ENCODE measurements at regions not wholly inside any gene's neighbourhood (a gene's known extent, or its start where the extent isn't known, plus 50 kb on each side); places are given as distances from the start of the nearest gene placed in this dataset.
A peak's percentile ranks its signal among the peaks of the same experiment; 100 is the strongest.
"Not testable (repeated sequence)": the region's sequence is repeated elsewhere in the genome, so short reads cannot be mapped to it uniquely, and the experiment has no call there.

- DNase-seq: no peak
These were observed 214.6 kb upstream of the FAM241A start for GRCh38 chr4:111930659-111931058.

- DNase-seq: no peak
These were observed 211.6 kb upstream of the FAM241A start for GRCh38 chr4:111933703-111934102.

DNA sequence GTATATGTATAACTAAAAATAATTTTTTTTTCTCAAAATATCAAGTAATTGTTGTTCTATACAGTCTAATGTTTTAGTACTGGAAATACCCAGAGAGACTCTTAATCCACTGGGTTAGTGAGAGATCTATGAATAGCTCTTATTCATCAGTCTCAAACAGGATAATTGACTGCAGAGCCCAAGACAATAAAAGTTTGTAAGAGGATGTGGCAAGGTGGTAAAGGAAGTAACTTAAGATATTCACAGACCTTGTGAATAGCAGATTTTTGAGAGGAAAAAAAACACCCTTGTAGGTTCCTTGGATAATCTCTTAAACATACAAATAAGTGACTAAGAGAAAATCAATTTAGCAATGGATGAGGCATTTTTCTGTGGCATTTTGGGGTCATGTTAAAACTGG lies 210.9 kb upstream of the FAM241A start:
- no peak for DNase-seq

GRCh38 chr4:111937368-111937767 lies 207.9 kb upstream of the FAM241A start:
- peak in 1 of 2 experiments; percentile 6 for DNase-seq

DNA sequence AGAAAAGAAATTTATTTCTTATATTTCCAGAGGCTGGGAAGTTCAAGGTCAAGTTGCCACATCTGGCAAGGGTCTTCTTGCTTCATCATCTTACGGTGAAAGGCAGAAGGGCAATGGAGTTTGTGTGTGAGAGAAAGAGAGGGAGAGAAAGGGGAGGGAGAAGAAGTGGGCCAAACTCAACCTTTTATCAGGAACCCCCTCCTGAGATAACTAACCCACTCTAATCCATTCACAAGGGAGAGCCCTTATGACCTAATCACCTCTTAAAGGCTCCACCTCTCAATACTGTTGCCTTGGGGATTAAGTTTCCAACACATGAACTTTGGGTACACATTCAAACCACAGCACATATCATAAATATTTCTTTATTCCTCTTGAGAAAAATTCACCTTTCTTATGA lies 203.3 kb upstream of the FAM241A start:
- DNase-seq: no peak

GRCh38 chr4:111943796-111944203 lies 201.5 kb upstream of the FAM241A start:
- peak in 1 of 2 experiments; percentile 52 for DNase-seq

DNA sequence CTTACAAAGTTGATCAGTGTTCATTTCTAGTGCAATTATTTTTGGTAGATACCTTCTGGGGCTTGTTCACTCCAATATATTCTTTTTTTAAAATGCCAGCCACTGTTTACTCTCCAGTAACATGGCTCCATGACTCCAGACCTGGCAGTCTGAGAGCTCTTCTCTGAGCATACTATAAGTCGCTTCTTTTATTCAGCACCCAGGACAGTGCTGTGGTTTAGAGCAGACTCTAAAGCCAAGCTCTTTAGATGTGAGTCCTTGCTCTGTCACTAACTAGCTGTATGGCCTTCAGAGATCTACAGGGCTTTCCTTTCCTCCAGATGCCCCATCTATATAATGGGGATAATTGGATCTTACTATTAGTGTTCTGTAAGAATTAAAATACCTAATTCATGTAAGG lies 200.2 kb upstream of the FAM241A start:
- no peak for DNase-seq

DNA sequence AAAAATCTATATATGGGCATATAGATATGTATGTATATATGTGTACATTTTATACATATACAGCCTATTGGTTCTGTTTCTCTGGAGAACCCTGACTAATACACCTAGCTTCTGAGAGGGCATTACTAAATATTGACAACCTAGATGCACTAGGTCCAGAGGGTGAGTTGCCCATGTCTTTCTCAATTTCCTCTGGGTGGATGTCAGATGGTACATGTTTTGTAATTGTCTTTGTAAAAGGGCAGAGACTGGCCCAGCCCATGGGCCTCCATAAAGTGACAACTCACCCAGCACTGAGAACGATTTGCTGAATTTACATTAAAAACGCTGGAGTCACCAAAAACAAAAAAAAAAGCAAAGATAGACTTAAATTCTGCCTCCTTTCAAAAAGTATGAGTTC lies 198.5 kb upstream of the FAM241A start:
- no peak for DNase-seq

GRCh38 chr4:111952688-111953087 lies 192.6 kb upstream of the FAM241A start:
- DNase-seq: no peak

GRCh38 chr4:111954550-111954949 lies 190.7 kb upstream of the FAM241A start:
- no peak for DNase-seq

DNA sequence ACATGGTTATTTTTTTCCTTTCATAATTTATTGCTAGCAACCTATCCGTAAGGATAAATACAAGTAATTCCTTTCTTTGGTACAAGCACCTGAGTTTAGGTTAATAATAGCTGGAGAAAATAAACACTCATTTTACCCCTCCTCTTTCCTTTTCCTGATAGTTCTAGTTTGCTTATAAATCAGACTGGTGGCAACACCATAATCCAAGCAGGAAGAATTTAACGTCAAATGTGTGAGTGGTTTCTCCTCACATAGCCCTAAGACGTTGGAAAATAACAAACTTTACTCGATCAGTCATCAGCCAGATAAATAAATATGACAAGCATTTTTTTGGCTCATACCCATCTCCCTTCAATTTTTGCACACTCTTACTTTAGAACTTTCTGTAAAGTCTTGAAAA lies 190.3 kb upstream of the FAM241A start:
- DNase-seq: no peak

- no peak for DNase-seq
These were observed 188.1 kb upstream of the FAM241A start for GRCh38 chr4:111957116-111957515.

DNA sequence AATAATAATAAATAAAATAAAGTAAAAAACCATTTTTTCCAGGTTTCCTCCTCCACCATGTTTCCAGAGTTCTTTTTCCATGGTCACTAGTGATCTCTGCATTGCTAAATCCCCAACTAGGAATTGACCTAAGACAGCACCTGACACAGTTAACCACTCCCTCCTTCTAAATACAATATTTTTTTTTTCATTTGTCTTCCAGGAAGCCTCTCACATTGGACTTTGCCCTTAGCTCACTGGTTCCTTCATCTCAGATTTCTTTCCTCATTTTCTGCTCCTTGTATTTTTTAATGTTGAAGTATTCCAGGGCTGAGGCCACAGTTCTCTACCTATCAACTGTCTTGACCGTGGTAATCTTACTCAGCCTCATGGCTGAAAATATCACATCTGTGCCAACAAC lies 187.3 kb upstream of the FAM241A start:
- DNase-seq: no peak

- no peak for DNase-seq
These were observed 186.0 kb upstream of the FAM241A start for GRCh38 chr4:111959222-111959621.

DNA sequence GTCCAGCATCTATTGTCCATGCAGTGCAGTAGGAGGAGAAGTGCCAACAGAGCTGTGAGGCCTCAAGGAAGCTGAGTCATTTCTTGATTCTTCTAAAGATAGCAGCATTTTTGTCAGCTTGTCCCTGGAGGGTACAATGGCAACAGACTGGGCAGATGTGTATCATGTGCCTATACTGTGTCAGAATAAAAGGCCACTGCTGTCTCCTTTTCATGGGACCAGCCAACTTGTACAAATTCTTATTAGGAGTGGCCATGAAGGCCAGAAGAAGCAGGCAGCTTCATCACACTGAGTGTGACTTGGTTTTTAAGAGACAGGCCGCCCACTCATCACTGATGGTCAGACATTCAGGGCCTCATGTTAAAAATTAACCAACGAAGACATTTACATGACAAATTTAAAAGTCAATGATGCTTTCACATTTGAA lies 185.0 kb upstream of the FAM241A start:
- no peak for DNase-seq

DNA sequence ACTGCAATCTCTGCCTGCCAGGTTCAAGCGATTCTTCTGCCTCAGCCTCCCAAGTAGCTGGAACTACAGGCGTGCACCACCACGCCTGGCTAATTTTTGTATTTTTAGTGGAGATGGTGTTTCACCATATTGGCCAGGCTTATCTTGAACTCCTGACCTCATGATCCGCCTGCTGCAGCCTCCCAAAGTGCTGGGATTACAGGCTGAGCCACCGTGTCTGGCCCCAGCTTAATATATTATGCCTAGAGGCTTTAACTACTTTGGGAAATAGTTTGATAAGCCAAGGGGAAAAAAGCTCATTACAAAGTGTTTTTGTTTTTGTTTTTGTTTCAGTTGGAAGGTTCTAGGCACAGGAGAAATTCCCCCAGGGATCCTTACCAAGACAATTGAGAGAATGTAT lies 184.2 kb upstream of the FAM241A start:
- not testable (repeated sequence) for DNase-seq

DNA sequence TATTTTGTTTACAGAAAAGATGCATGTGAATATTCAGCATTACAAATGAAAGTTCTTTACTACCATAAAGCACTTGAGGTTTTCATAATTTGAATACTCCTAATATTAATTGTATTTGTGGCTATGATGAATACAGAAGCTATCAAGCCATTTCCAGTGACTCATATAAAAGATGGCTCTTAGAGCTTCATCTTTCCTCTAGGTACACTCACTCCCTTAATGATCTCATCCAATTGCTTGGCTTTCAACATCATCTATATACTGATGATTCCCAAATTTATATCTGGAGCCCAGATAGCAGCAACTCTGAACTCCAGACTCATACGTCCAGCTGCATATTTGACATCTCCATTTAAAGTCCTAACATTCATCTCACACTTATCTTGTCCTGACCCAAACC lies 183.4 kb upstream of the FAM241A start:
- no peak for DNase-seq

- DNase-seq: no peak
These were observed 182.0 kb upstream of the FAM241A start for GRCh38 chr4:111963158-111963700.

DNA sequence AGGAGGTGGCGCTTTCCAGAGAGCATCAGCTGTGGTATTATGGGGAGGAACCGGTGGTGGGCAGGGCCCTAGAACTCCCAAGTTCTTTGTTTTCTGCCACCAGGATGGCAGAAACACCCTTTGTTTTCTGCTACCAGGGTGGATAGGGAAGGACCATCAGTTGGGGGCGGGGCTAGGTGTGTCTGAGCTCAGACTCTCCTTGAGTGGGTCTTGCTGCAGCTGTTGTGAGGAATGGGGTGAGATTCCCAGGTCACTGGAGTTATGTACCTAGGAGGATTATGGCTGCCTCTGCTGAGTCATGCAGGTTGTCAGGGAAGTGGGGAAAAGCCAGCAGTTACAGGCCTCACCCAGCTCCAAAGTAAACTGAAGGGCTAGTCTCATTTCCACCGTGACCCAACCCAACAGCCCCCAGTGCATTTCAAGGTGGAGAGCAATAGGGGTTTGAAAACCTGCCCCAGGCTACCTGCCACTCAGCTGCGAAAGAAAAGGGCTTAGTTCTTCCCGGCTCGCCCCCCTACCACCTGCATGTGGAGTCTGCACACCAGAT lies 167.8 kb upstream of the FAM241A start:
- no peak for DNase-seq

- no peak for DNase-seq
These were observed 165.3 kb upstream of the FAM241A start for GRCh38 chr4:111979921-111980320.

DNA sequence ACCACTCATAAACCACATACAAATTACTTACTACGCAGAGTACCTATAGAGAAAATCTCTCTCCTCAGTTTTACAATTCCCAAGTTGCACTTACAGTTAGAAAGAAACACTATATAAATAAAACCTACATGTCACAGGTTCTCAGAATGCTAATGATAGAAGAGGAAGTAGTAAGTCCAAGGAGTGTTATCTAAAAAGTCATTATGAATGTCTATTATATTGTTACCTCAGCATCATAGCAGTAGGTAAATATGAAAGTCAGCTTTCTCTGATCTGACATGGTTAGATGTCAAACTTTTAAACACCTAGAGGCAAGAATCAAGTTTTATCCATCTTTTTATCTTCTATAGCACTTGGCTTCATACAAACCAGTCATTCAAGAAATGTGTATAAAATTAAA lies 163.2 kb upstream of the FAM241A start:
- DNase-seq: no peak

DNA sequence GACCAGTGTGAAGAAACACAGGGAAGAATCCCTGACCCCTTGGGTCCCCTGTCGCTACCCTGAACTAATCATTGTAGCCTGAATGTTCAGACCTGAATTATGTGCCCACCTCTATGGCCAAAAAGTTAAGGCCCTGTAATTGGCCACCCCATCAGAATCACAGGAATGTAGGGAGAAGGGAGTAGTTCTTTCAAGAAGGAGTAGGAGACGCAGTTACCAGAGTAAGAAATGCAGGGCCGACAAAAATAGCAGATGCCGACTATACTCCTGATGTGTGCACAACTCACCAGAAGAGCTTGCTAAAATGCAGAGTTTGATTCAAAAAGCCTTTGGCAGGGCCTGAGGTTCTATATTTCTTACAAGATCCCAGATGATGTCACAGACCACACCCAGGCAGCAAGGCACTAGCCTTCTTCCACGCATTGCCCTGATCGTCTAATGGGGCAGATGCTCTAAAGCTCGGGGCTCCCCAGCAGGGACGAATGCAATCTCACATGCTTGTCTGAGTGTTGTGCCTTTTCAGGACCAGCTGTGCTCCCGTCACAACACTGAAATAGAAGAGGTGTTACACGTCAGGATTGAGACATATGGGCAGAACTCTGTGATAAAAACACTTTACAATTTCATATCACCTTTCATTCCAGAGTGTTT lies 161.0 kb upstream of the FAM241A start:
- no peak for DNase-seq

GRCh38 chr4:111985426-111985825 lies 159.8 kb upstream of the FAM241A start:
- no peak for DNase-seq

DNA sequence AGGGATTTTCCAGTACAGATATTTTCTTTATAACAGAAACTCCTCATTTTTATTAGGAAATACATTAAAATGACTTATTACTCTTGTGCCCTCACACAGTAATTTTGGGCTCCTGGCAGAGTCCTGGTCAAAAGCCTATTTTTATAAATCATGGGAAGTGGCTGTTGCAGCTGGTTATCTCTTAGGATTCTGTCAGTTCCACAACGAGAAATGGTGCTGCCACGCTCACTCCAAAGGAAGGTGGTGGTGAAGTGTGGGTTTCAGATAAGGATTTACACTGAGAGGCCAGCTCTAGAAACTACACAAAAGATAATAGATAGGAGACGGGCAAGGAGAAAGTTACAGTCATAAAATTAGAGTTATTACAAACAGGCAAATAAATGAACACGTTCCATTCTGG lies 159.2 kb upstream of the FAM241A start:
- no peak for DNase-seq

- no peak for DNase-seq
These were observed 156.7 kb upstream of the FAM241A start for GRCh38 chr4:111988514-111988913.
